Activated T-cell treated with anti-CD3 and anti-CD28 coated beads, Interleukin-2, amount 50 U/mL, for 4 hours (primary cell): ENCODE measurements at regions not wholly inside any gene's neighbourhood (a gene's known extent, or its start where the extent isn't known, plus 50 kb on each side); places are given as distances from the start of the nearest gene placed in this dataset.

Source experiments
- ATAC-seq, 2 donors: fragments of 200-7000 bp; cut with Tn5 transposase; one replicate each; pipeline ENCODE4 v1.10.0; 2021
- DNase-seq: peaks from one replicate; pipeline ENCODE4 v3.0.0-alpha.2; 2020
- H3K27me3 Mint-ChIP-seq: one replicate; pipeline ENCODE4 v1.8.0; 2021; ENCODE audit warnings: low read depth, mixed read lengths
- H3K36me3 Mint-ChIP-seq: one replicate; pipeline ENCODE4 v1.8.0; 2022; ENCODE audit warnings: mixed read lengths; ENCODE audit not compliant: insufficient read depth
- H3K4me1 Mint-ChIP-seq: one replicate; pipeline ENCODE4 v1.8.0; 2021; ENCODE audit warnings: low read depth, mixed read lengths
- H3K4me3 Mint-ChIP-seq: one replicate; pipeline ENCODE4 v1.8.0; 2021; ENCODE audit warnings: mild to moderate bottlenecking, moderate library complexity, mixed read lengths
- H3K9me3 Mint-ChIP-seq: one replicate; pipeline ENCODE4 v1.8.0; 2021; ENCODE audit warnings: mixed read lengths

DNA sequence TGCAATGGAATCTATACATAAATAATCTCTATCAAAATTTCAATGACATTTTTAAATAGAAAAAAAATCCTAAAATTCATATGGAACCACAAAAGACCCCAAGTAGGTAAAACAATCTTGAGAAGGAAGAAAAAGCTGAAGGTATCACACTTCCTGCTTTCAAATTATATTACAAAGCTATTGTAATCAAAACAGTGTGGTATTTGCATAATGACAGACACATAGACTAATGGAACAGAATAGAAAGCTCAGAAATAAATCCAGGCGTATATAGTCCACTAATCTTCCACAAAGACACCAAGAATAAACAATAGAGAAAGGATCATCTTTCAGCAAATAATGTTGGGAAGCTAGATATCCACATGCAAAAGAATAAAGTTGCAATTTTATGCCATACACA is 699.8 kb upstream of the ID2 start:
- DNase-seq: no peak
- H3K27me3 Mint-ChIP-seq: no peaks in the 10 kb centered on the region
- ATAC-seq: no peak
- H3K36me3 Mint-ChIP-seq: no peaks in the 10 kb centered on the region
- peaks cover 26% of the 10 kb centered on the region for H3K4me1 Mint-ChIP-seq
- H3K9me3 Mint-ChIP-seq: peaks cover 3% of the 10 kb centered on the region
- no peak overlapping the region for H3K4me3 Mint-ChIP-seq

DNA sequence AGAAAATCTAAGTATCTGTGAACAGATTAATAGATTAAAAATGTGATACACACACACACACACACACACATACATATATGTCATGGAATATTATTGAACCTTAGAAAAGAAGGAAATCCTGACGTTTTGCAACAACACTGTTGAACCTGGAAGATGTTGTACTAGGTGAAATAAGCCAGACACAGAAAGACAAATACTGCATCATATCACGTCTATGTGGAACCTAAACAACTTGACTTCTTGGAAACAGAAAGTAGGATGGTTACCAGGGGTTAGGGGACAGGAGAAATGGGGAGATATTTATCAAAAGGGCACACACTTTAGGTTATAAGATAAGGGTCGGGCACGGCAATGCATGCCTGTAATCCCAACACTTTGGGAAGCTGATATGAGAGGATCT is 698.4 kb upstream of the ID2 start:
- H3K9me3 Mint-ChIP-seq: peaks cover 3% of the 10 kb centered on the region
- peaks cover 16% of the 10 kb centered on the region for H3K4me1 Mint-ChIP-seq
- ATAC-seq: no peak
- no peak for DNase-seq
- no peak overlapping the region for H3K4me3 Mint-ChIP-seq
- no peaks in the 10 kb centered on the region for H3K27me3 Mint-ChIP-seq
- H3K36me3 Mint-ChIP-seq: no peaks in the 10 kb centered on the region

DNA sequence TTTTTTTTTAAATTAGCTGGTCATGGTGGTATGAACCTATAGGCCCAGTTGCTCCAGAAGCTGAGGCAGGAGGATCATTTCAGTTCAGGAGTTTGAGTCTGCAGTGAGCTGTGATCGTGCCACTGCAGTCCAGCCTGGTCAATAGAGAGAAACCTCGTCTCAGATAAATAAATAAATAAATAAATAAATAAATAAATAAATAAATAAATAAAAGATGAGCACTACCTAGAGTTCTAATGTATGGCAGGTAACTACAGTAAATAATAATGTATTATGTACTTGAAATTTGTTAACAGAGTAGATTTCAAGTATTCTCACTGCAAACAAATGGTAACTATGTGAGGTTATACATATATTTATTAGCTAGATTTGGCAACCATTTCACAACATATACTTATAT is 697.9 kb upstream of the ID2 start:
- Mint-ChIP-seq H3K4me1 (peaks cover 14% of the 10 kb centered on the region), H3K27me3 (no peaks in the 10 kb centered on the region), H3K36me3 (no peaks in the 10 kb centered on the region), H3K9me3 (peaks cover 3% of the 10 kb centered on the region), H3K4me3 (no peak overlapping the region)
- ATAC-seq: no peak
- DNase-seq: no peak

DNA sequence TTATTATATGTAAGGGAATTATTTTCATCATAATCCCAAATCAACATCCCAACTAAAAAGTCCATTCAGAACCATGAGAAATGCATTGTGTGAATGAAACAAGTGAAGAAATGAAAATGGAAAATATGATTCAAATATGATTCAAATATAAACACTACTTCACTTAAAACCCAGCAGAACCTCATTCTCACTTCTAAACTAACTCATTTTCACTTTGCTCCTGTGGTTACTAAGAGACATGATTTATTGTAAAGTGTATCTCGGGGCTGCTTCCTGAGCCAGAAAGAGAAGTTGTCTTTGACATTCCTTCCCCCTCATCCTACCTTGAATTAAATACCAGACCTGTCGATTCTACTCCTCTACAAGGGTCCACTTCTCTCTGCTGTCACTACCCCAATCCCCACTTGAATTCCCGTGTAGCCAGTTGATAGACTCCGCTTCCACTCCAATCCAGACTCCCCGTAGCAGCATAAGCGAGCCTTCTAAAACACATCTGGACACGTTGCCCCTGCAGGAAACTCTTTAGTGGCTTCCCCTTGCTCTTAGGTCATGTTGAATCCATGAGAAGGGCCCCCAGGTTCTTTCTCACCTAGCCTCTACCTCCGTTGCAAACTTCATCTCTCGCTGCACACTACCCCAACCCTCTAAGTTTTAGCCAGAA is 697.0 kb upstream of the ID2 start:
- peak; percentile 84 to 88 for ATAC-seq
- H3K9me3 Mint-ChIP-seq: peaks cover 3% of the 10 kb centered on the region
- no peak overlapping the region for H3K4me3 Mint-ChIP-seq
- H3K4me1 Mint-ChIP-seq: peaks cover 14% of the 10 kb centered on the region
- H3K27me3 Mint-ChIP-seq: no peaks in the 10 kb centered on the region
- no peak for DNase-seq
- H3K36me3 Mint-ChIP-seq: no peaks in the 10 kb centered on the region

DNA sequence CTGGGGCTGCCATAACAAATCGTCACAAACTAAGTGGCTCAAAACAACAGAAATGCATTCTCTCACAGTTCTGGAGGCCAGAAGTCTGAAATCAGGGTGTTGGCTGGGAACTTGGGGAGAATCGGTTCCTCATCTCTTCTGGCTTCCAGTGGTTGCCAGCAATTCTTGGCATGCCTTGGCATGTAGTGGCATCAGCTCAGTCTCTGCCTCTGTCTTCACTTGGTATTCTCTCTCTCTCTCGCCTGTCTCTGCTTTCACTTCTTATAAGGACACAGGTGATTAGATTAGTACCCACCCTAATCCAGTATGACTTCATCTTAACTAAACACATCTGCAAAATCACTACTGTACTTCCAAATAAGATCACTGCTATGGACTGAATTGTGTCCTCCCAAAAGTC is 695.4 kb upstream of the ID2 start:
- Mint-ChIP-seq H3K27me3 (no peaks in the 10 kb centered on the region), H3K4me1 (peaks cover 14% of the 10 kb centered on the region), H3K9me3 (peaks cover 3% of the 10 kb centered on the region), H3K4me3 (no peak overlapping the region), H3K36me3 (no peaks in the 10 kb centered on the region)
- no peak for ATAC-seq
- DNase-seq: no peak

GRCh38 chr2:7987992-7988391 is 693.9 kb upstream of the ID2 start:
- DNase-seq (no peak), ATAC-seq (no peak)
- no peak overlapping the region for H3K4me3 Mint-ChIP-seq
- peaks cover 14% of the 10 kb centered on the region for H3K4me1 Mint-ChIP-seq
- no peaks in the 10 kb centered on the region for H3K36me3 Mint-ChIP-seq
- H3K9me3 Mint-ChIP-seq: peaks cover 3% of the 10 kb centered on the region
- no peaks in the 10 kb centered on the region for H3K27me3 Mint-ChIP-seq

DNA sequence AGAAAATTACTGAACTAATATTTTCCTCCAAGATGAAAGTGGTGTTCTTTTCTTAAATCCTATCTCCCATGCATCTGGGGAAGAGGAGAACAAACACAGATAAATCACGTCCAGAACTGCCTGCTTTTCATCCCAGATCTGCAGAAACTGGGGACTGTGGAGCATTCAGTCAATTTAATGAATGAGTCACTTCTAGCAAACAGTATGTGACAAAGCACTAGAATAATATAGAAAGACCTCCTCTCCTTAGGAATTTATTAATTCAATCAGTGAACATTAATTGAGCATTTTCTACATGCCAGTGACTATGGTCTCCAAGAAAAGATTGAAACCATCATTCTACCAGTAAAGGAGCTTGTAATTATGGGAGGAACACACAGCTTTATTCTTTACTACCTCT is 693.4 kb upstream of the ID2 start:
- Mint-ChIP-seq H3K27me3 (no peaks in the 10 kb centered on the region), H3K4me1 (peaks cover 14% of the 10 kb centered on the region), H3K4me3 (no peak overlapping the region), H3K9me3 (peaks cover 3% of the 10 kb centered on the region), H3K36me3 (no peaks in the 10 kb centered on the region)
- ATAC-seq: no peak
- no peak for DNase-seq

- Mint-ChIP-seq H3K36me3 (no peaks in the 10 kb centered on the region), H3K4me1 (peaks cover 8% of the 10 kb centered on the region), H3K9me3 (no peaks in the 10 kb centered on the region), H3K4me3 (no peak overlapping the region), H3K27me3 (no peaks in the 10 kb centered on the region)
- no peak for DNase-seq
- ATAC-seq: no peak
Observed at GRCh38 chr2:7989823-7990222, 692.0 kb upstream of the ID2 start.

DNA sequence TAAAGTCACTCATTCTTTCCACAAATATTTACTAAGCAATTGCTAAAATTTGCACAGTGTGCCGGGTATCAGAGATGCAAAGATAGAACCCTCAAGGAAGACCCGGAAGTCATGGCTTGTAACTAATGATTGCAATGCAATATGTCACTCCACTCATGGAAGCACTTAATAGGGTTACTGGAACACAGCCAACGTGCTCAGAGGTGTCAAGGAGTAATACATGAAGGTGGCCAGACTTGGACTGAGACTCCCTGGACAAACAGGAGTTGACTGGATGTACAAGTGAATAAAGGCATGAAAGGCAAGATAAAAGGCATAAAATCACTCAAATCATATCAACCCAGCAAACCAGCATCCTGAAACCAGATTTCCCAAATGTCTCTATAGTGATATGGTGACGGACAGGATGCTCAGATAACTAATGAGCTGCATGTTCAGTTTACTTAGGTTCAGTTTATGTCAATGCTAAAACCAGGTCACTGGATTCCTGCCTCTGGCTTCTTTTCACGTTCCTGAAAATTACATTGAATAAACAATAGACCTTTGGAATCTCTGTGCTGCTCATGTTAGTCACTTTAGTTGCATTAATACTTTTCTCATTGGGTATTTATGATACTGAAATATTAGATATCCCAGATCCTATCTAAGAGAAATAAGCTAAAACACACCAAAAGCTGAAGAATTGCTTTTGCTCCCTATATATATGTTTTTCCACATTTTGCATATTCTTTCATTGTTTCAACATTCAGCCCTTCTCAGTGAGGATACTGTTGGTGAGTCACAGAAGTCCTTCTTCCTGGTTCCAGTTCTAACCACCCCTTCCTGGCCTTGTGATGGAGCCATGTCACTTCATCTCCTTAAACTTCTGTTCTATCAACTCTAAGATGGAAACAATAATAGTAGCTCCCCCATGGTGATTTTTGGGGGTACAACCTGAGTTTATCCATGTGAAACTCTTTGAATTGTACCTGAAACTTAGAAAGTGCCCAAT is 688.9 kb upstream of the ID2 start:
- no peak for DNase-seq
- peaks cover 10% of the 10 kb centered on the region for H3K4me1 Mint-ChIP-seq

DNA sequence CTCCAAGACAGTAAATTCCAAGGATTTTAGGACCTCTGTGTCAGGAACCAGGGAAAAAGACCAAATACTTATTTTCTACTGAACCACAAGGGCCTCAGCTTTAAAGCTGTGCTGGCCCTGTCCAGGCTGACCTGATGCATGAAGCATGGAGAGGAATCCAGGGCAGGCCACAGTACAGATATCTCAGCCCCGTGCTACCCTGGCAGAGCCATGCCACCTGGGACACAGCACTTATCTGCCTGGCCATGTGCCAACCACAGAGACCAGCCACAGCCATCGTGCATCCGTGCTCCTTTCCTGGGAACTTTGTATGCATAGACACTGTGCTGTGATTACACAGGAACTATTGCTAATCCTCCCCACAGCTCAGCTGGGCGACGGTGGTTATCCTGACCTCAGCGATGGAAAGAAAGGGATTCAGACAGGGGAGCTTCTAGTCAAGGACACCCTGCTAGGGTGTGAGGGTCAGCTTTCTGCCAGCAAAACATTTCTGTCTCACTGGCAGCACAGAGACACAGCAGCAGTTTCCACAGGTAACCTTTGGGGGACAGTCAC is 687.4 kb upstream of the ID2 start:
- no peak for DNase-seq
- no peak overlapping the region for H3K4me3 Mint-ChIP-seq
- H3K4me1 Mint-ChIP-seq: peaks cover 10% of the 10 kb centered on the region
- H3K27me3 Mint-ChIP-seq: no peaks in the 10 kb centered on the region
- H3K9me3 Mint-ChIP-seq: no peaks in the 10 kb centered on the region
- ATAC-seq: no peak
- no peaks in the 10 kb centered on the region for H3K36me3 Mint-ChIP-seq

More for the DNA sequence above, 688.9 kb upstream of the ID2 start:
- Mint-ChIP-seq H3K9me3 (no peaks in the 10 kb centered on the region), H3K4me3 (no peak overlapping the region), H3K36me3 (no peaks in the 10 kb centered on the region), H3K27me3 (no peaks in the 10 kb centered on the region)
- no peak for ATAC-seq

- ATAC-seq: no peak
- no peaks in the 10 kb centered on the region for H3K36me3 Mint-ChIP-seq
Observed at GRCh38 chr2:7997279-7997678, 684.6 kb upstream of the ID2 start.

DNA sequence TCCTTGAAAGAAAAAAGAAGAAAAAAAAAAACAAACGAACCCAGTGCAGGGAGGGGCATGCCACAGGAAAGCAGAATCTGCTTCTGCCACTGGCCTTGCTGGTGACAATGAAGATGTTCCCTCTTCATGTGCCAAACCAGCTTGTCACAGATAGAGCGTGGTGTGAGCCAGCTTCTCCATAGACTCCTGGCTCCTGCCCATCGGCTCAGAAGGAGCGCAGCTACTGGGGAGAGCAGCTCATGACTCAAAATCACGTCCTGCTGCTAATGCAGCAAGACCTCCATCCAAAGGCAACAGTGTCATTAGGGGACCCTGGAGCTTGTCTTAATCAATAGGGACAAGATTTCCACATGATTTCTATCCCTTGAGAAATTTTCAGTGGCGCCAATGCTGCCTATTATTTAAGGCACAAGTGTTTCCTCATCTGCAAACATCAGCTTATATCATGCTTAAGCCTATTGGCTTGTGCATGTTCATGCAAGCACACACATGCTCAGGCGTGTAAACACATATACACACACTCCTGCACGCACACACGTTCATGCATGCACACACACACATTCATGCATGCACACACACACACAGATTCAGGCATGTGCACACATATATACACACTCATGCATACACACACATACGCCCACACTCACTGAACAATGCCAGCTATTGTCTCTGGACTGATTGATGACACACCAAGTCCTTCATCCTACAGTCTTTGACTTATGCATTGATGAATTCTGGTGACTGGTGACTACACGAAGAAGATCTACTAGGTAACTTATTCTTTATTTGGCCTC is 682.0 kb upstream of the ID2 start:
- H3K4me1 Mint-ChIP-seq: peaks cover 10% of the 10 kb centered on the region
- no peak for ATAC-seq
- H3K36me3 Mint-ChIP-seq: no peaks in the 10 kb centered on the region
- no peaks in the 10 kb centered on the region for H3K27me3 Mint-ChIP-seq
- H3K9me3 Mint-ChIP-seq: no peaks in the 10 kb centered on the region
- H3K4me3 Mint-ChIP-seq: no peak overlapping the region
- DNase-seq: no peak

More at GRCh38 chr2:7997279-7997678, 684.6 kb upstream of the ID2 start:
- DNase-seq: no peak
- no peaks in the 10 kb centered on the region for H3K9me3 Mint-ChIP-seq
- no peaks in the 10 kb centered on the region for H3K27me3 Mint-ChIP-seq
- no peak overlapping the region for H3K4me3 Mint-ChIP-seq
- H3K4me1 Mint-ChIP-seq: peaks cover 10% of the 10 kb centered on the region

- Mint-ChIP-seq H3K36me3 (no peaks in the 10 kb centered on the region), H3K4me3 (no peak overlapping the region), H3K9me3 (no peaks in the 10 kb centered on the region), H3K27me3 (no peaks in the 10 kb centered on the region), H3K4me1 (peaks cover 9% of the 10 kb centered on the region)
- ATAC-seq (no peak), DNase-seq (no peak)
Observed at GRCh38 chr2:8000870-8001269, 681.0 kb upstream of the ID2 start.

- Mint-ChIP-seq H3K27me3 (no peaks in the 10 kb centered on the region), H3K4me1 (no peaks in the 10 kb centered on the region), H3K9me3 (no peaks in the 10 kb centered on the region), H3K4me3 (no peak overlapping the region), H3K36me3 (no peaks in the 10 kb centered on the region)
- ATAC-seq (no peak), DNase-seq (no peak)
Observed at GRCh38 chr2:8002765-8003393, 679.0 kb upstream of the ID2 start.
